AG09309 (cell line): ENCODE measurements at regions not wholly inside any gene's neighbourhood (a gene's known extent, or its start where the extent isn't known, plus 50 kb on each side); places are given as distances from the start of the nearest gene placed in this dataset.

Source experiments
- DNase-seq: peaks from one replicate; pipeline ENCODE4 v3.0.0-alpha.2; 2010; ENCODE audit warnings: low read depth
- H3K4me3 ChIP-seq: 2 replicates; pipeline ENCODE4 v1.5.1; 2011; ENCODE audit warnings: mild to moderate bottlenecking, low read depth, low read length, moderate library complexity; ENCODE audit not compliant: control insufficient read depth
- CTCF ChIP-seq: IDR thresholded peaks from 2 replicates; pipeline ENCODE4 v1.5.1; 2011; ENCODE audit warnings: mild to moderate bottlenecking, low read depth, low read length, inconsistent platforms; ENCODE audit not compliant: insufficient read depth, control insufficient read depth; ENCODE audit errors: missing control alignments

GRCh38 chr3:64971602-64972001 lies 283.8 kb upstream of the ADAMTS9 start:
- no peak for TF ChIP-seq CTCF
- DNase-seq = no peak
- no peak overlapping the region for H3K4me3 ChIP-seq

- H3K4me3 ChIP-seq = no peak overlapping the region
- TF ChIP-seq CTCF = no peak
- DNase-seq = no peak
Observed at GRCh38 chr3:64970634-64971033, 282.8 kb upstream of the ADAMTS9 start.

- no peak for DNase-seq
- TF ChIP-seq CTCF = no peak
- H3K4me3 ChIP-seq = no peak overlapping the region
Observed at GRCh38 chr3:64961301-64961700, 273.5 kb upstream of the ADAMTS9 start.

GRCh38 chr3:64958199-64958843 lies 270.5 kb upstream of the ADAMTS9 start:
- no peak for DNase-seq
- no peak overlapping the region for H3K4me3 ChIP-seq
- no peak for TF ChIP-seq CTCF

- DNase-seq = no peak
- no peak for TF ChIP-seq CTCF
- H3K4me3 ChIP-seq = no peak overlapping the region
Observed at GRCh38 chr3:64957408-64958198, 269.8 kb upstream of the ADAMTS9 start.

- DNase-seq = no peak
- TF ChIP-seq CTCF = no peak
- H3K4me3 ChIP-seq = no peak overlapping the region
Observed at GRCh38 chr3:64956711-64957325, 269.0 kb upstream of the ADAMTS9 start.
